ENCODE measurements at regions not wholly inside any gene's neighbourhood (a gene's known extent, or its start where the extent isn't known, plus 50 kb on each side); places are given as distances from the start of the nearest gene placed in this dataset.

DNA sequence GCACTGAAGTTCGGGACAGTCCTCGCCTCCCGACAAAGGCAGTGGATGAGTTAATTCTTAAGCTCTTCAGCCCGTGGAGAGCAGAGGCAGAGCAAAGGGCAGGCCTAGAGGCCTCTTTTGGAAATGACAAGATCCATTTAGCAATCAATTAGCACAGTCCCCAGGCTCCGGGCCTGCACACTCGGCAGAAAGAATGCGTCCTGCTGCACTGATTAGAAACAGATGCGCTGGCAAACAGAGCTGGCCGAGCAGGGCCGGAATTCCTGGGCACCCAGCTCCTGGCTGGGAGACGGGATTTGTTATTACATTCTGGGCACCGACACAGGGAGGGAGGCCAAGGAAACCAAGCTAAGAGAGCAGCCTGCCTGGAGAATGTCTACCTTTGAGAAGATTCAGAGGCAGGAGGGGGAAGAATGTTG, 162.9 kb downstream of the COPRS start:
- no peaks in the 10 kb centered on the region for H3K9me3 Mint-ChIP-seq (ENCODE audit: unreplicated experiment)
- intact Hi-C loops (cut with micrococcal nuclease): no loop called here
- TF ChIP-seq, protein P1, sequence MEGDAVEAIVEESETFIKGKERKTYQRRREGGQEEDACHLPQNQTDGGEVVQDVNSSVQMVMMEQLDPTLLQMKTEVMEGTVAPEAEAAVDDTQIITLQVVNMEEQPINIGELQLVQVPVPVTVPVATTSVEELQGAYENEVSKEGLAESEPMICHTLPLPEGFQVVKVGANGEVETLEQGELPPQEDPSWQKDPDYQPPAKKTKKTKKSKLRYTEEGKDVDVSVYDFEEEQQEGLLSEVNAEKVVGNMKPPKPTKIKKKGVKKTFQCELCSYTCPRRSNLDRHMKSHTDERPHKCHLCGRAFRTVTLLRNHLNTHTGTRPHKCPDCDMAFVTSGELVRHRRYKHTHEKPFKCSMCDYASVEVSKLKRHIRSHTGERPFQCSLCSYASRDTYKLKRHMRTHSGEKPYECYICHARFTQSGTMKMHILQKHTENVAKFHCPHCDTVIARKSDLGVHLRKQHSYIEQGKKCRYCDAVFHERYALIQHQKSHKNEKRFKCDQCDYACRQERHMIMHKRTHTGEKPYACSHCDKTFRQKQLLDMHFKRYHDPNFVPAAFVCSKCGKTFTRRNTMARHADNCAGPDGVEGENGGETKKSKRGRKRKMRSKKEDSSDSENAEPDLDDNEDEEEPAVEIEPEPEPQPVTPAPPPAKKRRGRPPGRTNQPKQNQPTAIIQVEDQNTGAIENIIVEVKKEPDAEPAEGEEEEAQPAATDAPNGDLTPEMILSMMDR (IDR thresholded peaks at IDR 0.05; ENCODE audit: unreplicated experiment): no peak
- peaks cover 12% of the 10 kb centered on the region for H3K4me1 Mint-ChIP-seq (ENCODE audit: insufficient read depth, unreplicated experiment)
- no peak overlapping the region for H3K4me3 Mint-ChIP-seq (ENCODE audit: unreplicated experiment)
- BruUV-seq (replicated peaks): no TSS peak
- no peaks in the 10 kb centered on the region for H3K36me3 Mint-ChIP-seq (ENCODE audit: insufficient read depth, unreplicated experiment)
- ChIA-PET POLR2A (interaction anchor here (0.6 to 1.7 kb wide), 2 partner anchors 11 to 14 kb away, joined by 3 to 4 read pairs; no protein-coding TSS in a partner anchor), CTCF (interaction anchor here (0.7 to 1.0 kb wide), 3 partner anchors 41 to 146 kb away, joined by 3 read pairs; no protein-coding TSS in a partner anchor)
- no peak for DNase-seq (ENCODE audit: unreplicated experiment)
- no peaks in the 10 kb centered on the region for H3K27me3 Mint-ChIP-seq (ENCODE audit: insufficient read depth, unreplicated experiment)
- no peak overlapping the region for H3K27ac Mint-ChIP-seq (ENCODE audit: low read depth, unreplicated experiment)

- CTCF ChIA-PET: interaction anchor here (0.7 to 1.0 kb wide), 3 partner anchors 41 to 146 kb away, joined by 3 read pairs; no protein-coding TSS in a partner anchor
- intact Hi-C loops (cut with micrococcal nuclease): no loop called here
- Mint-ChIP-seq H3K9me3 (ENCODE audit: unreplicated experiment) (no peaks in the 10 kb centered on the region), H3K4me1 (ENCODE audit: insufficient read depth, unreplicated experiment) (peaks cover 13% of the 10 kb centered on the region), H3K36me3 (ENCODE audit: insufficient read depth, unreplicated experiment) (no peaks in the 10 kb centered on the region), H3K27me3 (ENCODE audit: insufficient read depth, unreplicated experiment) (no peaks in the 10 kb centered on the region), H3K4me3 (ENCODE audit: unreplicated experiment) (no peak overlapping the region), H3K27ac (ENCODE audit: low read depth, unreplicated experiment) (no peak overlapping the region)
- no peak for DNase-seq (ENCODE audit: unreplicated experiment)
- TF ChIP-seq, protein P1 (IDR thresholded peaks at IDR 0.05; ENCODE audit: unreplicated experiment): no peak
- BruUV-seq (replicated peaks): no TSS peak
- POLR2A ChIA-PET: interaction anchor here (0.6 kb wide), 1 partner anchor 14 kb away, joined by 3 read pairs; no protein-coding TSS in a partner anchor
Observed at GRCh38 chr17:31695456-31696090, 163.5 kb downstream of the COPRS start.

GRCh38 chr17:31693433-31694220, 165.4 kb downstream of the COPRS start:
- Mint-ChIP-seq H3K4me1 (ENCODE audit: insufficient read depth, unreplicated experiment) (peaks cover 3% of the 10 kb centered on the region), H3K9me3 (ENCODE audit: unreplicated experiment) (no peaks in the 10 kb centered on the region), H3K27me3 (ENCODE audit: insufficient read depth, unreplicated experiment) (no peaks in the 10 kb centered on the region), H3K4me3 (ENCODE audit: unreplicated experiment) (no peak overlapping the region), H3K27ac (ENCODE audit: low read depth, unreplicated experiment) (no peak overlapping the region), H3K36me3 (ENCODE audit: insufficient read depth, unreplicated experiment) (no peaks in the 10 kb centered on the region)
- CTCF ChIA-PET: interaction anchor here (0.7 to 1.5 kb wide), 2 partner anchors 12 to 636 kb away, joined by 3 to 5 read pairs; no protein-coding TSS in a partner anchor
- no peak for DNase-seq (ENCODE audit: unreplicated experiment)
- POLR2A ChIA-PET: interaction anchor here (0.7 kb wide), 1 partner anchor 164 kb away, joined by 3 read pairs; no protein-coding TSS in a partner anchor
- TF ChIP-seq, protein P1 (IDR thresholded peaks at IDR 0.05; ENCODE audit: unreplicated experiment): no peak
- intact Hi-C loops (cut with micrococcal nuclease): no loop called here
- no TSS peak for BruUV-seq (replicated peaks)

DNA sequence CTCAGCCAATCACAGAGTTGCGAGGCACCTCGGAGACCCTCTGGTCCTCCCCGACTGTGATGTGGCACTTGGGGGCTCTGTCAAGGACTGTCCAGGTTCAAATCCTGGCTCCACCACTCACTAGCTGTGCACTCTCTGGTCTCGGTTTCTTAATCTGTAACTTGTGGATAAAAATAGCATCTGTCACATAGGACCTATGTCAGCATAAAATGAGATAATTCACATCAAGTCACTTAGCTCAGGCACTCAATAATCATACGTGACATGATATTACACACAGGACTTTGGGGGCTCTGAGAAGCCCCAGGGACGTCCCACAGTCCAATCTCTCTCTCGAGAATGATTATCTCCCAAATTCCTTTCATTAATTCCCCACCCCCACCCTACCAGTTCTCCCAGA, 166.4 kb downstream of the COPRS start:
- intact Hi-C loops (cut with micrococcal nuclease): no loop called here

More for the DNA sequence above, 166.4 kb downstream of the COPRS start:
- POLR2A ChIA-PET: interaction anchor here (0.7 kb wide), 1 partner anchor 165 kb away, joined by 3 read pairs; no protein-coding TSS in a partner anchor
- Mint-ChIP-seq H3K36me3 (ENCODE audit: insufficient read depth, unreplicated experiment) (no peaks in the 10 kb centered on the region), H3K9me3 (ENCODE audit: unreplicated experiment) (no peaks in the 10 kb centered on the region), H3K4me1 (ENCODE audit: insufficient read depth, unreplicated experiment) (peaks cover 3% of the 10 kb centered on the region), H3K4me3 (ENCODE audit: unreplicated experiment) (no peak overlapping the region), H3K27ac (ENCODE audit: low read depth, unreplicated experiment) (no peak overlapping the region), H3K27me3 (ENCODE audit: insufficient read depth, unreplicated experiment) (no peaks in the 10 kb centered on the region)
- DNase-seq (ENCODE audit: unreplicated experiment): no peak
- CTCF ChIA-PET: interaction anchor here (0.7 kb wide), 1 partner anchor 635 kb away, joined by 3 read pairs; no protein-coding TSS in a partner anchor
- TF ChIP-seq, protein P1 (IDR thresholded peaks at IDR 0.05; ENCODE audit: unreplicated experiment): no peak
- BruUV-seq (replicated peaks): no TSS peak
